Sigmoid colon (tissue), 6 donors: ENCODE measurements at regions not wholly inside any gene's neighbourhood (a gene's known extent, or its start where the extent isn't known, plus 50 kb on each side); places are given as distances from the start of the nearest gene placed in this dataset.

Experiments used
- DNase-seq: peaks from one replicate; pipeline ENCODE4 v3.0.0-alpha.2; 2019
- H3K27ac ChIP-seq, 4 donors: fragments of 200-600 bp; sonication (generic); one replicate each; pipeline ENCODE4 v1.5.1; 2016 to 2019; ENCODE audit warnings: mild to moderate bottlenecking in 1 of 4
- H3K27me3 ChIP-seq, 3 donors: fragments of 200-600 bp; sonication (generic); one replicate each; pipeline ENCODE4 v1.5.1; 2019; ENCODE audit warnings: mild to moderate bottlenecking in 1 of 3
- H3K36me3 ChIP-seq, 4 donors: fragments of 200-600 bp; sonication (generic); one replicate each; pipeline ENCODE4 v1.5.1; 2016 to 2019
- H3K4me1 ChIP-seq, 4 donors: fragments of 200-600 bp; sonication (generic); one replicate each; pipeline ENCODE4 v1.5.1; 2017 to 2019
- H3K4me3 ChIP-seq, 4 donors: fragments of 200-600 bp; sonication (generic); one replicate each; pipeline ENCODE4 v1.5.1; 2017 to 2019; ENCODE audit warnings: mild to moderate bottlenecking in 2 of 4, moderate library complexity in 1 of 4
- H3K9me3 ChIP-seq, 4 donors: fragments of 200-600 bp in 3 of 4; sonication (generic) in 3 of 4; one replicate each; pipeline versions ENCODE4 v1.5.1 to v1.6.1; 2013 to 2019
- EP300 ChIP-seq, 4 donors: sonication (generic); formaldehyde crosslinking; IDR thresholded peaks; one replicate each; pipeline ENCODE4 v1.6.1; 2017; ENCODE audit warnings: antibody characterized with exemption in 4 of 4
- POLR2A ChIP-seq, 2 donors: fragments of 450-650 bp; IDR thresholded peaks; one replicate each; pipeline ENCODE4 v1.6.1; 2016; ENCODE audit warnings: antibody characterized with exemption in 2 of 2, mild to moderate bottlenecking in 2 of 2, moderate library complexity in 2 of 2
- POLR2AphosphoS5 ChIP-seq, 4 donors: sonication (generic); formaldehyde crosslinking; IDR thresholded peaks; one replicate each; pipeline ENCODE4 v1.6.1; 2017; ENCODE audit warnings: antibody characterized with exemption in 4 of 4
- WGBS, 2 donors: extraction: QIAGEN DNeasy Blood & Tissue Kit; methylation state at CpG; one replicate each; pipeline ENCODE4 v1.1.7; 2013; 5-methylcytosine and 5-hydroxymethylcytosine counted together
- intact Hi-C: fragments of 100-400 bp; cut with DNase I; formaldehyde crosslinking; loops from one replicate; pipeline ENCODE4 v1.15.1; 2023
- TF ChIP-seq, protein P1 (sequence below), 4 experiments: fragments of 450-650 bp in 3 of 4; fragments of 200-600 bp in 1 of 4; IDR thresholded peaks; one replicate each; pipeline ENCODE4 v1.5.1; 2016 to 2019; ENCODE audit warnings: antibody characterized with exemption in 4 of 4, mild to moderate bottlenecking in 3 of 4, moderate library complexity in 2 of 4
- donor health status: healthy with polysubstance abuse.
- donor health status: healthy.

DNA sequence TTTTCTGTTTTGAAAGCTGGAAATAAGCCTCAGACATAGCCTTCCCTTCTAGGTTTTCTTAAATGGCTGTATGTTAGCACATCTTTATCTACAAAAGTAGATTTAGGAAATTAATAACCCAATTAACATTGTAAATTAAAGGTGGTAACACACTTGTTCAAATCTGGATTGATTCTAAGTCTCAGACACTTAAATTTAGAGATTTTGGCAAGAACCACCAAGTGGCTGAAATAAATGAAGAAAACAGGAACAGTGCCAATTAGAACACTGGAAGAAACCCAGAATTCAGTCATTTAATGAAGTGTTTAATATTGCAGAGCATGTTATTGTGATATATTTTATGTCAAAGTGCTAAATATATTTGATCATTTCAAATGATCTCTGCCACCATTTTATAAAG lies 628.2 kb downstream of the USP25 start:
- no peaks in the 10 kb centered on the region for H3K27me3 ChIP-seq
- H3K36me3 ChIP-seq, result no peaks in the 10 kb centered on the region
- no peaks in the 10 kb centered on the region for H3K9me3 ChIP-seq
- H3K4me1 ChIP-seq, result peaks cover 0 to 24% (median 9%) of the 10 kb centered on the region in 4 donors
- intact Hi-C loops, result no loop called here
- no peak overlapping the region for H3K27ac ChIP-seq
- no peak overlapping the region for H3K4me3 ChIP-seq
- TF ChIP-seq EP300 (IDR thresholded peaks at IDR 0.05), result no peak
- TF ChIP-seq POLR2A (IDR thresholded peaks at IDR 0.05), result no peak
- TF ChIP-seq POLR2AphosphoS5 (IDR thresholded peaks at IDR 0.05), result no peak
- TF ChIP-seq, protein P1, sequence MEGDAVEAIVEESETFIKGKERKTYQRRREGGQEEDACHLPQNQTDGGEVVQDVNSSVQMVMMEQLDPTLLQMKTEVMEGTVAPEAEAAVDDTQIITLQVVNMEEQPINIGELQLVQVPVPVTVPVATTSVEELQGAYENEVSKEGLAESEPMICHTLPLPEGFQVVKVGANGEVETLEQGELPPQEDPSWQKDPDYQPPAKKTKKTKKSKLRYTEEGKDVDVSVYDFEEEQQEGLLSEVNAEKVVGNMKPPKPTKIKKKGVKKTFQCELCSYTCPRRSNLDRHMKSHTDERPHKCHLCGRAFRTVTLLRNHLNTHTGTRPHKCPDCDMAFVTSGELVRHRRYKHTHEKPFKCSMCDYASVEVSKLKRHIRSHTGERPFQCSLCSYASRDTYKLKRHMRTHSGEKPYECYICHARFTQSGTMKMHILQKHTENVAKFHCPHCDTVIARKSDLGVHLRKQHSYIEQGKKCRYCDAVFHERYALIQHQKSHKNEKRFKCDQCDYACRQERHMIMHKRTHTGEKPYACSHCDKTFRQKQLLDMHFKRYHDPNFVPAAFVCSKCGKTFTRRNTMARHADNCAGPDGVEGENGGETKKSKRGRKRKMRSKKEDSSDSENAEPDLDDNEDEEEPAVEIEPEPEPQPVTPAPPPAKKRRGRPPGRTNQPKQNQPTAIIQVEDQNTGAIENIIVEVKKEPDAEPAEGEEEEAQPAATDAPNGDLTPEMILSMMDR (IDR thresholded peaks at IDR 0.05), result no peak
- DNase-seq, result no peak

DNA sequence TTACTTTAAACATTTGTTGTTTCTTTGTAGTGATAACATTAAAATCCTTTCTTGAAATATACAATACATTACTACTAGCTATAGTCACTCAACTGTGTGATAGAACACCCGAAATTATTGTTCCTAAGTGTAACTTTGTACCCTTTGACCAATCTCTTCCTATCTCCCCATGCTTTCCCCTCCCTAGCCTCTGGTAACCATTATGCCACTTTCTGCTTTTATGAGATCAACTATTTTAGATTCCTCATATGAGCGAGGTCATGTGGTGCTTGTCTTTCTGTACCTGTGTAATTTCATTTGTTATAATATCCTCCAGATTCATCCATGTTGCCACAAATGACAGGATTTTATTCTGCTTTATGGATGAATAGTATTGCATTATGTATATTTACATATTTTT lies 629.0 kb downstream of the USP25 start:
- no peaks in the 10 kb centered on the region for H3K9me3 ChIP-seq
- H3K4me1 ChIP-seq, result peaks cover 0 to 28% (median 12%) of the 10 kb centered on the region in 4 donors
- H3K4me3 ChIP-seq, result no peak overlapping the region
- WGBS, 2 donors, result 64 to 86% methylated on average over 2 of the region's 2 CpGs
- H3K27ac ChIP-seq, result no peak overlapping the region
- TF ChIP-seq EP300 (IDR thresholded peaks at IDR 0.05), result no peak
- TF ChIP-seq POLR2AphosphoS5 (IDR thresholded peaks at IDR 0.05), result no peak
- no peak for TF ChIP-seq POLR2A (IDR thresholded peaks at IDR 0.05)
- TF ChIP-seq, protein P1 (IDR thresholded peaks at IDR 0.05), result no peak
- H3K36me3 ChIP-seq, result no peaks in the 10 kb centered on the region
- intact Hi-C loops, result no loop called here
- no peaks in the 10 kb centered on the region for H3K27me3 ChIP-seq
- no peak for DNase-seq

DNA sequence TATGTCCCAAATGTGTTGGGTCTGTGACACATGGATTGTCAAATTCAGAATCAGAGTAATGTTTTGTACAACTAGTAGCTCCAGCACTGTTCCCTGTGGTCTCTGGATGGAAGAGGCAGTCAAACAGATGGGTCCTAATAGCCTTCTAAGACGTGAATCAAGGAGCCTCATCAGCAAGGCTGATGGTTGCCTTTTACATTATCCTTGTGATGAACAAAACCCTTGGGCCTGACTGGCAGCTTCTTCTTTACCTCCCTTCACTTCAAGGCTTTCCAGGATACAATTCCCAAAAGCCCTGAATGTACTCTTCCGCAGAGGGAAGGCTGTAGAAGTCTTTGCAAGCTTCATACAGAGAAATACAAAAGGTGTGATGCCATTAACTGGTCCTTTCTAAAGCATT lies 633.3 kb downstream of the USP25 start:
- TF ChIP-seq, protein P1 (IDR thresholded peaks at IDR 0.05), result no peak
- WGBS, 2 donors, result 60 to 82% methylated on average over 2 of the region's 2 CpGs
- Histone ChIP-seq H3K27ac (no peak overlapping the region), H3K9me3 (no peaks in the 10 kb centered on the region), H3K27me3 (no peaks in the 10 kb centered on the region), H3K4me3 (no peak overlapping the region), H3K4me1 (peaks cover 0 to 12% (median 8%) of the 10 kb centered on the region in 4 donors), H3K36me3 (no peaks in the 10 kb centered on the region)
- intact Hi-C loops, result no loop called here
- DNase-seq, result no peak

DNA sequence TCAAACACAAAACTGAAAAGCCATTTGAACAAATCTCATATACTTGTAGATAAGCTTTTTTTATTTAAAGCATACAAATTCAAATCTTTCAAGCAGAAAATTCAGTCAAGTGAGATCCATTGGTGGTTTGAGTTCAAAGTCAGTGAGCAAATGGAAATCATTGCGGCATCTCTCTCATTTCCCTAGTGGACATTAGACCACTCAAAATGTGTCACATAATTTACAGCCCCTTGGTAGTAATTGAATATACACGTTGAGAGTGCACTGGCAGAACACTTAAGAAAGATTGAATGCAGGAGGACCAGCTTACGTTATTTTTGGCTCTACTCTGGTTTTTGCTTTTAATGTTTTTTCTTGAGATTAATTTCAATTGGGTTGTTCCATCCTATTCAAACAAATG lies 633.7 kb downstream of the USP25 start:
- peaks cover 0 to 9% (median 7%) of the 10 kb centered on the region in 4 donors for H3K4me1 ChIP-seq
- no peak for DNase-seq
- no peak overlapping the region for H3K4me3 ChIP-seq
- WGBS, 2 donors, result 61 to 63% methylated on average over 3 of the region's 3 CpGs
- no peak overlapping the region for H3K27ac ChIP-seq
- TF ChIP-seq POLR2A (IDR thresholded peaks at IDR 0.05), result no peak
- TF ChIP-seq, protein P1 (IDR thresholded peaks at IDR 0.05), result no peak
- no peak for TF ChIP-seq POLR2AphosphoS5 (IDR thresholded peaks at IDR 0.05)
- TF ChIP-seq EP300 (IDR thresholded peaks at IDR 0.05), result no peak
- no peaks in the 10 kb centered on the region for H3K9me3 ChIP-seq
- H3K36me3 ChIP-seq, result no peaks in the 10 kb centered on the region
- intact Hi-C loops, result no loop called here
- no peaks in the 10 kb centered on the region for H3K27me3 ChIP-seq

DNA sequence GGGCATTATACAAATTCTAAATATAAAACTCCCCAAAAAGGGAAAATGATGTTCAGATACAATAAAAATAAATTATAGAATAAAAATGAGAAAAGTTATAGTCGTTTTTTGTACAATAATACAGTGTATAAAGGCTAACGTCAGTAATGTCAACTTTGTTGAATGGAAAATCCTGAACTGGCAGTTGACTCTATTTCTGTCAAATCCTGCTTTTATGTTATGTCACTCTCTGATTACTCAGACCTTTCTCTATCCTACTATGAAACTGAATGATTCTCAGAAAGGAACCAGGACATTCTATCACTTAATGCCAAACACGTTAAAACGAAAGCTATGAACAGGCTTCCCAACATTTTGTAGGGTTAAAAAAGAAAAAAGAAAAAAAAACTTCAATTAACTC lies 636.4 kb downstream of the USP25 start:
- H3K4me1 ChIP-seq, result peaks cover 0 to 9% (median 4%) of the 10 kb centered on the region in 4 donors
- intact Hi-C loops, result no loop called here
- H3K27ac ChIP-seq, result no peak overlapping the region
- TF ChIP-seq POLR2AphosphoS5 (IDR thresholded peaks at IDR 0.05) (no peak), POLR2A (IDR thresholded peaks at IDR 0.05) (no peak), EP300 (IDR thresholded peaks at IDR 0.05) (no peak)
- TF ChIP-seq, protein P1 (IDR thresholded peaks at IDR 0.05), result no peak
- DNase-seq, result no peak
- H3K4me3 ChIP-seq, result no peak overlapping the region
- no peaks in the 10 kb centered on the region for H3K9me3 ChIP-seq
- no peaks in the 10 kb centered on the region for H3K27me3 ChIP-seq
- H3K36me3 ChIP-seq, result no peaks in the 10 kb centered on the region
- 66 to 80% methylated on average over 4 of the region's 4 CpGs for whole genome bisulfite sequencing, 2 donors
